ENCODE measurements at regions not wholly inside any gene's neighbourhood (a gene's known extent, or its start where the extent isn't known, plus 50 kb on each side); places are given as distances from the start of the nearest gene placed in this dataset.

- CTCF ChIA-PET: no interaction called here
- intact Hi-C loops (cut with micrococcal nuclease): no loop called here
Observed at GRCh38 chr6:144809969-144810368, 524.8 kb downstream of the UTRN start.

DNA sequence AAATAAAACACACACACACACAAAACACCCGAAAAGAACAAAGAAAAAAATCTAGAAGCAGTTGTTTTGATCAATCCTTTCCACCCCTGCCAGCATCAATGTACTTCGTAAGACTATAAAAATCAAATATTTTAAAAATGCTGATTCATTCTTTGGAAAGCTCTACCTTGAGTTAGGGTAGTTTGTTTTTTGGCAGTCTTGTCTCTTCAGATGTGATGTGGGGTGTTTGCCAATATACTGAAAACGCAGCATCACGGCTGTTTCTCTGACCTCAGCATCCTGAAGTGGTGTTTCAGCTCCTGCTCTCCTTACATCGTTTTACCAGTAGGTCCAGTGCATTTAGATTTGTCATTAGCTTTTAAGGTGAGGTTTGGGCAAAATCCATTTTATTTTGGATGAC is 526.0 kb downstream of the UTRN start:
- no peaks in the 10 kb centered on the region for H3K4me1 ChIP-seq (ENCODE audit: control insufficient read depth in 2 of 2, insufficient read depth in 2 of 2, low read length in 2 of 2)
- no peaks in the 10 kb centered on the region for H3K9me3 Mint-ChIP-seq (ENCODE audit: insufficient read depth)
- H2AFZ ChIP-seq (ENCODE audit: insufficient read depth, low read depth, low read length, poor library complexity, severe bottlenecking): no peak overlapping the region
- H3K36me3 ChIP-seq (replicated peaks in 1 of 2; ENCODE audit: control extremely low read depth in 1 of 2, control insufficient read depth in 1 of 2, extremely low read depth in 1 of 2, insufficient read depth in 2 of 2, low read length in 1 of 2): peaks cover 14 to 44% of the 10 kb centered on the region in 2 experiments
- DNase-seq (no peak), ATAC-seq (ENCODE audit: low read depth) (no peak)
- H3K79me2 ChIP-seq (ENCODE audit: control insufficient read depth, insufficient read depth, low read length): no peaks in the 10 kb centered on the region
- no peak overlapping the region for H3K27ac Mint-ChIP-seq
- H3K4me1 Mint-ChIP-seq: no peaks in the 10 kb centered on the region
- CTCF ChIA-PET: no interaction called here
- no peaks in the 10 kb centered on the region for H3K27me3 ChIP-seq (replicated peaks in 1 of 4; ENCODE audit: control extremely low read depth in 1 of 4, control insufficient read depth in 3 of 4, insufficient read depth in 4 of 4, low read length in 3 of 4)
- TF ChIP-seq CTCF (IDR thresholded peaks at IDR 0.05) (no peak), EZH2 (IDR thresholded peaks at IDR 0.05; ENCODE audit: borderline replicate concordance, insufficient read depth, low read depth, low read length, poor library complexity, severe bottlenecking) (no peak)
- no peak overlapping the region for H3K4me2 ChIP-seq (replicated peaks; ENCODE audit: low read depth, low read length, poor library complexity, severe bottlenecking)
- H3K27me3 Mint-ChIP-seq: no peaks in the 10 kb centered on the region
- no peak overlapping the region for H3K4me3 Mint-ChIP-seq
- no peaks in the 10 kb centered on the region for H4K20me1 ChIP-seq (ENCODE audit: control insufficient read depth, insufficient read depth, low read length, poor library complexity, severe bottlenecking)
- no peak overlapping the region for H3K9ac ChIP-seq (ENCODE audit: low read length)
- H3K9me3 ChIP-seq (ENCODE audit: control extremely low read depth in 1 of 3, control insufficient read depth in 2 of 3, insufficient read depth in 1 of 3, low read length in 2 of 3): no peaks in the 10 kb centered on the region
- no peak overlapping the region for H3K4me3 ChIP-seq (ENCODE audit: control extremely low read depth in 1 of 5, extremely low read depth in 1 of 5, insufficient read depth in 1 of 5, low read depth in 2 of 5, low read length in 4 of 5)
- no peak overlapping the region for H3K27ac ChIP-seq (ENCODE audit: low read length in 2 of 2)
- POLR2A ChIA-PET: no interaction called here
- WGBS (ENCODE audit: insufficient coverage): no CpG with 5 or more reads among the region's 5 CpGs
- intact Hi-C loops (cut with micrococcal nuclease): no loop called here

More at GRCh38 chr6:144809969-144810368, 524.8 kb downstream of the UTRN start:
- ATAC-seq (ENCODE audit: low read depth) (no peak), DNase-seq (no peak)
- Histone ChIP-seq H3K4me1 (ENCODE audit: control insufficient read depth in 2 of 2, insufficient read depth in 2 of 2, low read length in 2 of 2) (no peaks in the 10 kb centered on the region), H3K9ac (ENCODE audit: low read length) (no peak overlapping the region), H3K4me3 (ENCODE audit: control extremely low read depth in 1 of 5, extremely low read depth in 1 of 5, insufficient read depth in 1 of 5, low read depth in 2 of 5, low read length in 4 of 5) (no peak overlapping the region), H3K36me3 (replicated peaks in 1 of 2; ENCODE audit: control extremely low read depth in 1 of 2, control insufficient read depth in 1 of 2, extremely low read depth in 1 of 2, insufficient read depth in 2 of 2, low read length in 1 of 2) (peaks cover 20 to 49% of the 10 kb centered on the region in 2 experiments), H3K27ac (ENCODE audit: low read length in 2 of 2) (no peak overlapping the region), H2AFZ (ENCODE audit: insufficient read depth, low read depth, low read length, poor library complexity, severe bottlenecking) (no peak overlapping the region), H3K79me2 (ENCODE audit: control insufficient read depth, insufficient read depth, low read length) (no peaks in the 10 kb centered on the region), H3K4me2 (replicated peaks; ENCODE audit: low read depth, low read length, poor library complexity, severe bottlenecking) (no peak overlapping the region), H4K20me1 (ENCODE audit: control insufficient read depth, insufficient read depth, low read length, poor library complexity, severe bottlenecking) (no peaks in the 10 kb centered on the region), H3K27me3 (replicated peaks in 1 of 4; ENCODE audit: control extremely low read depth in 1 of 4, control insufficient read depth in 3 of 4, insufficient read depth in 4 of 4, low read length in 3 of 4) (no peaks in the 10 kb centered on the region), H3K9me3 (ENCODE audit: control extremely low read depth in 1 of 3, control insufficient read depth in 2 of 3, insufficient read depth in 1 of 3, low read length in 2 of 3) (no peaks in the 10 kb centered on the region)
- H3K27ac Mint-ChIP-seq: no peak overlapping the region
- H3K27me3 Mint-ChIP-seq: no peaks in the 10 kb centered on the region
- H3K4me3 Mint-ChIP-seq: no peak overlapping the region
- no peaks in the 10 kb centered on the region for H3K9me3 Mint-ChIP-seq (ENCODE audit: insufficient read depth)
- POLR2A ChIA-PET: no interaction called here
- WGBS (ENCODE audit: insufficient coverage): 100% methylated on average over 5 of the region's 5 CpGs
- H3K4me1 Mint-ChIP-seq: no peaks in the 10 kb centered on the region
- TF ChIP-seq EZH2 (IDR thresholded peaks at IDR 0.05; ENCODE audit: borderline replicate concordance, insufficient read depth, low read depth, low read length, poor library complexity, severe bottlenecking) (no peak), CTCF (IDR thresholded peaks at IDR 0.05) (no peak)
